HepG2 (cell line): ENCODE measurements at regions not wholly inside any gene's neighbourhood (a gene's known extent, or its start where the extent isn't known, plus 50 kb on each side); places are given as distances from the start of the nearest gene placed in this dataset.

Experiments
- HOXA3 ChIP-seq: sonication (generic); formaldehyde crosslinking; IDR thresholded peaks from 2 replicates; pipeline ENCODE4 v1.5.0; 2020; ENCODE audit warnings: missing genetic modification reagents
- KAT8 ChIP-seq: IDR thresholded peaks from 2 replicates; pipeline ENCODE4 v1.6.1; 2016; ENCODE audit warnings: missing genetic modification reagents, missing compliant biosample characterization
- LCORL ChIP-seq, 2 experiments: fragments of 450-650 bp in 1 of 2; sonication (generic) in 1 of 2; formaldehyde crosslinking in 1 of 2; IDR thresholded peaks; 2 replicates each; pipeline versions ENCODE4 v1.5.0 to v1.6.1; 2017 to 2020; ENCODE audit warnings: antibody characterized with exemption in 1 of 2, missing genetic modification reagents in 1 of 2
- MTA3 ChIP-seq: sonication (generic); formaldehyde crosslinking; IDR thresholded peaks from 2 replicates; pipeline ENCODE4 v1.4.0; 2020; ENCODE audit warnings: missing genetic modification reagents
- PHF21A ChIP-seq: sonication (generic); formaldehyde crosslinking; IDR thresholded peaks from 2 replicates; pipeline ENCODE4 v1.5.0; 2020; ENCODE audit warnings: mild to moderate bottlenecking, missing genetic modification reagents
- RELA ChIP-seq: sonication (generic); formaldehyde crosslinking; IDR thresholded peaks from 2 replicates; pipeline ENCODE4 v1.4.0; 2020; ENCODE audit warnings: missing genetic modification reagents
- REST ChIP-seq, 2 experiments: IDR thresholded peaks; 2 replicates each; pipeline ENCODE4 v1.6.1; 2011 to 2012; ENCODE audit warnings: low read length in 2 of 2, borderline replicate concordance in 1 of 2, low read depth in 1 of 2, mild to moderate bottlenecking in 1 of 2, moderate library complexity in 1 of 2
- TEAD2 ChIP-seq: sonication (generic); formaldehyde crosslinking; IDR thresholded peaks from 2 replicates; pipeline ENCODE4 v1.9.0; 2021; ENCODE audit warnings: missing genetic modification reagents
- YEATS4 ChIP-seq: sonication (generic); formaldehyde crosslinking; IDR thresholded peaks from 2 replicates; pipeline ENCODE4 v1.4.0; 2020; ENCODE audit warnings: missing genetic modification reagents, borderline replicate concordance
- ZBTB3 ChIP-seq: sonication (generic); formaldehyde crosslinking; IDR thresholded peaks from 2 replicates; pipeline ENCODE4 v1.4.0; 2020; ENCODE audit warnings: low read depth, mild to moderate bottlenecking, moderate library complexity, missing genetic modification reagents, borderline replicate concordance
- ZFP90 ChIP-seq: sonication (generic); formaldehyde crosslinking; IDR thresholded peaks from 2 replicates; pipeline ENCODE4 v1.8.0; 2022; ENCODE audit warnings: missing genetic modification reagents, mild to moderate bottlenecking, inconsistent platforms, borderline replicate concordance
- ZNF207 ChIP-seq: fragments of 450-650 bp; IDR thresholded peaks from 2 replicates; pipeline ENCODE4 v1.6.1; 2016; ENCODE audit warnings: antibody characterized with exemption, borderline replicate concordance
- ZNF274 ChIP-seq: sonication (generic); formaldehyde crosslinking; IDR thresholded peaks from 2 replicates; pipeline ENCODE4 v1.5.1; 2020; ENCODE audit warnings: mild to moderate bottlenecking, missing genetic modification reagents
- ZNF414 ChIP-seq: sonication (generic); formaldehyde crosslinking; IDR thresholded peaks from 2 replicates; pipeline ENCODE4 v1.5.0; 2020; ENCODE audit warnings: missing genetic modification reagents
- ZNF646 ChIP-seq: sonication (generic); formaldehyde crosslinking; IDR thresholded peaks from 2 replicates; pipeline ENCODE4 v1.9.0; 2021; ENCODE audit warnings: mild to moderate bottlenecking, missing genetic modification reagents
- ZNF660 ChIP-seq: sonication (generic); formaldehyde crosslinking; IDR thresholded peaks from 2 replicates; pipeline ENCODE4 v1.5.1; 2020; ENCODE audit warnings: mild to moderate bottlenecking, low read depth, missing genetic modification reagents, borderline replicate concordance
- ZNF839 ChIP-seq: sonication (generic); formaldehyde crosslinking; IDR thresholded peaks from 2 replicates; pipeline ENCODE4 v1.4.0; 2020; ENCODE audit warnings: missing genetic modification reagents, mild to moderate bottlenecking, borderline replicate concordance

- peak in 1 of 2 experiments; percentile 52; a peak in 1 of 4 replicates for TF ChIP-seq REST (IDR thresholded peaks at IDR 0.05; ENCODE audit: borderline replicate concordance in 1 of 2, low read depth in 1 of 2, low read length in 2 of 2)
- 0 out of 2 replicates have a peak, but pooled peaks have one; percentile 5 for TF ChIP-seq TEAD2 (CRISPR knock-in tag)
- TF ChIP-seq ZNF207 = no peak
- TF ChIP-seq YEATS4 (CRISPR knock-in tag) = peak; percentile 69
- TF ChIP-seq ZNF274 (CRISPR knock-in tag) = no peak; the same call in 1 of the 2 replicates
- no peak for TF ChIP-seq ZNF646 (CRISPR knock-in tag)
- TF ChIP-seq PHF21A (CRISPR knock-in tag) = peak; percentile 55
- TF ChIP-seq MTA3 (CRISPR knock-in tag) = no peak
- peak; percentile 81; the same call in 1 of the 2 replicates for TF ChIP-seq ZNF414 (CRISPR knock-in tag)
- 0 out of 2 replicates have a peak, but pooled peaks have one; percentile 66 for TF ChIP-seq ZFP90 (CRISPR knock-in tag)
- peak; percentile 39; the same call in 1 of the 2 replicates for TF ChIP-seq RELA (CRISPR knock-in tag)
- 0 out of 2 replicates have a peak, but pooled peaks have one; percentile 3 for TF ChIP-seq ZNF839
- no peak for TF ChIP-seq LCORL (IDR thresholded peaks at IDR 0.05)
- peak; percentile 70; the same call in 1 of the 2 replicates for TF ChIP-seq LCORL (CRISPR knock-in tag; IDR thresholded peaks at IDR 0.05)
- TF ChIP-seq KAT8 (CRISPR knock-in tag) = peak; percentile 56; the same call in 1 of the 2 replicates
- 0 out of 2 replicates have a peak, but pooled peaks have one; percentile 18 for TF ChIP-seq HOXA3 (CRISPR knock-in tag)
- TF ChIP-seq ZNF660 (CRISPR knock-in tag) = no peak
- TF ChIP-seq ZBTB3 = no peak; the same call in none of the 2 replicates
These were observed 380.9 kb downstream of the SOX9 start (continued) for GRCh38 chr17:72501404-72502370.
